Esophagus mucosa (tissue), 1 donor: ENCODE measurements at regions not wholly inside any gene's neighbourhood (a gene's known extent, or its start where the extent isn't known, plus 50 kb on each side); places are given as distances from the start of the nearest gene placed in this dataset.
"Not testable (repeated sequence)": the region's sequence is repeated elsewhere in the genome, so short reads cannot be mapped to it uniquely, and the experiment has no call there.

Source experiments
- ATAC-seq: fragments of 200-7000 bp; cut with Tn5 transposase; one replicate; pipeline ENCODE4 v1.9.1; 2020
- donor health status: DM: yes; HTN: yes; CAD: no.

GRCh38 chr3:130800829-130801228 lies 54.2 kb upstream of the PIK3R4 start:
- no peak for ATAC-seq

DNA sequence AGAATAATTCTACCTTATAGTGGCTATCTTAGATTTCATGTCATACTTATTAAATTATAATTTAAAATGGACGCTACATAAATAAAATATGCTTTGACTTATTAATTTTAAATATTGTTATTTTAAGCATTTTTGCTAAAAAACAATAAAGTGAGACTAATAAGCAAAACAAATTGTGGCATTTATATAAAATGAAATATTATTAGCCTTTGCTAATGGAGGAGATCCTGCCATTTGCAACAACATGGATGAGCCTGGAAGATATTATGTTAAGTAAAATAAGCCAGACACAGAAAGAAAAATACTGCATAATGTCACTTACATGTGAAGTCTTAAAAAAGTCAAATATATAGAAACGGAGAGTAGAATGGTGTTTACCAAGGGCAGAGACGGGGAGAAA lies 54.8 kb upstream of the PIK3R4 start:
- no peak for ATAC-seq

DNA sequence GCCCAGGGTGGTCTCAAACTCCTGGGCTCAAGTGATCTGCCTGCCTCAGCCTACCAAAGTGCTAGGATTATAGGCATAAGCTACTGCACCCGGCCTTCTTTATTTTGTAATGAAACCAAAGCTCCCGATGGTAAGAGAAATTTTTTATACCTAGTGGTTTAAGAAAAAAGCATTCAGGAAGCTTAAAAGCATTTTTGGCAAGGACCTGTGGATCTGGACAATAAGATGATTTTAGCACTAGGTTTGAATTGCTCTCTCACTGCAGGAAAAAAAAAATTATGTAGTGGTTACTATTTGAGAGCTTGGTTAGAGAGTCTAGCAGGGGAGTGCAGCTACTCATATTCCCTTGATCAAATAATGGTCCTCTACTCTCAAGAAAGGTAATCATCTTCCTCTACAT lies 64.9 kb upstream of the PIK3R4 start:
- ATAC-seq: no peak

DNA sequence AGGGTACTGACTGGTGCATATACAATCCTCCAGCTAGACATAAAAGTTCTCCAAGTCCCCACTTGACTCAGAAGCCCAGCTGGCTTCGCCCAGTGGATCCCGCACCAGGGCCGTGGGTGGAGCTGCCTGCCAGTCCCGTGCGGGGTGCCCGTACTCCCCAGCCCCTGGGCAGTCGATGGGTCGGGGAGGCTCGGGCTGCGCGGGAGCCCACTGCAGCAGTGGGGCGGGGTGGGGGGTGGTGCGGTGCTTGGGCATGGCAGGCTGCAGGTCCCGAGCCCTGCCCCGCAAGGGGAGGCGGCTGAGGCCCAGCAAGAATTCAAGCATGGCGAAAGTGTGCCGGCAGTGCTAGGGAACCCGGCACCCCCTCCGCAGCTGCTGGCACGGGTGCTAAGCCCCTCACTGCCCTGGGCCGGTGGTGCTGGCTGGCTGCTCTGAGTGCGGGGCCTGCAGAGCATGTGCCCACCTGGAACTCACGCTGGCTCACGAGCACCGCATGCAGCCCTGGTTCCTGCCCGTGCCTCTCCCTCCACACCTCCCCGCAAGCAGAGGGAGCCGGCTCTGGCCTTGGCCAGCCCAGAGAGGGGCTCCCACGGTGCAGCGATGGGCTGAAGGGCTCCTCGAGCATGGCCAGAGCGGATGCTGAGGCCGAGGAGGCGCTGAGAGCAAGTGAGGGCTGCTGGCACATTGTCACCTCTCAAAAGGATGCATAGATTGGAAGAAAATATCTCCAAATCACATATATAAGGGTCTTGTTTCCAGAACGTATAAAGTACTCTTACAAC lies 68.3 kb upstream of the PIK3R4 start:
- ATAC-seq: no peak

GRCh38 chr3:130816561-130817445 lies 70.2 kb upstream of the PIK3R4 start:
- ATAC-seq: no peak

- not testable (repeated sequence) for ATAC-seq
Observed at GRCh38 chr3:130818066-130818465, 71.4 kb upstream of the PIK3R4 start.

DNA sequence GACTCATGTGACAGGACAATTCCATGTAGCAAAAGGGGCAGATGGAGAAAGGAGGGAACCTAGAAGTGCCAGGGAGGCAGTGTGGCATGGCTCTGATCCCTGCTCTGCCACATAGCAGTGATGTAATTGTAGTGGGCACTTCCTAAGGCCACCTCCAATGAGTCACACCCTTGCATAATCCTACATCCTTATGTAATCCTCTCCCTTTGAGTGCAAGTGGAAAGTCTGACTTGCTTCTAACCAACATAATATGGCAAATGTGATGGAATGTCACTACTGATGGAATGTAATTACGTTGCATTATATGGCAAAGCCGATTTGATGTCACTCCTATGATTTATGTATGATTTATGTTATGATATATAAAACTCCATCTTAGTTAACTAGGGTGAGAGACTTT lies 72.9 kb upstream of the ATP2C1 start:
- peak; percentile 95 for ATAC-seq

DNA sequence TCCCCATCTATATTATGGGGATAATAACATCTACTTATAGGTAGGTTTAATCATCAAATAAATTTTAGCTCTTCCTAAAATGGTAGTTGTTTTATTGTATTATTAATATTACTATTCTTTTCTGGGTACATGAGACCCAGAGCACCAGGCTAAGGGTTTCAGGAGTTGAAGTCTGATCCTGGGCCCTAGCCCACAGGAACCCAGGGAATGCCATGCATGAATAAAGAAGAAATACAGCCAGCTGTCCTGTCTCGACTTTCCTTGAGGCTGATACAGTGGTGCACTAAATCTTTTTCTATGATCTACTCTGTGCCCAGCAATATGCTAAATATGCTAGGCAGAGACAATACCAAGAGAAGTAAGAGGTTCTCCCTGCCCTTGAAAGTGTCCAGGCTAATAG lies 72.1 kb upstream of the ATP2C1 start:
- no peak for ATAC-seq

DNA sequence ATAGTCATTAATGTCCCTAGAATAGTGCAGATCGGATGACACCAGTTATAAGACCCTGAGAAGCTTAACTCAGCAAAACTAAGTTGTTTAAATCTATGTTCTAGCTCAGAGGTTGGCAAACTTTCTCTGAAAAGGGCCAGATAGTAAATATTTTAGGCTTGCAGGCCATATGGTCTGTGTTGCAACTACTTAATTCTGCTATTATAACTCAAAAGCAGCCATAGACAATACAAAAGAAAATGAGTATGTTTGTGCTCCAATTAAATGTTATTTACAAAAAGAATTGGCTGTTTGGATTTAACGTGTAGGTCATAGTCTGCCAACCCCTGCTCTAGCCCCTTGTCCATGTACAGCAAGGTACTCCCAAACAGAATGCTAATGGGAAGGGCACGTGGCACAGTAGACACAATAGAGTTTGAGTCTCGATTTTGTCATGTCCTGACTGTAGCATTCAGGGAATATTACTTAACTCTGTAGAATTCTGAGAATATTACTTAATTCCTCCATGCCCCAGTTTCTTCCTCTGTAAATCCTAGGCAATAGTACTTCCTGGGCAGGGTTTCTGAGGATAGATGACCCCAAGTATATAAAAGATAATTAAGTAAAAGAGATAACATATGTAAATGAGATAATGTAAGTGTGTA lies 70.5 kb upstream of the ATP2C1 start:
- ATAC-seq: no peak

DNA sequence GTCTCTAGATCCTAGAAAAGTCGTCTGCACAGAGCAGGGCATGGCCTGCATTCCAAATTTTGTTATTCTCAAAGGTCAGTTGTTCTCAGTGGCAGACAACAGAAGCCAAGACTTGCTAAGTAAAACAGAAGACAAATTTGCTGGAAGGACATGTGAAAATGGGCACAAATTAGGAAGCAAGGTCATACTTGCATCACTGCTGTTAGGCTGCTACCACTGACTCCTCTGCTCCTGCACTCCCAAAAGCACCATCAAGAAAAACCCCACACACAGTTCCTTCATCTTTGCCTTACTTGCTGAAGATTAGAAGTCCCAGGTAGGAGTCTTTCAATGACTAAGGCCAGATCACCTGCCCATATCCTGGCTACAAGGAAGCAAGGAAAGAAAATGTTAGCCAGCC lies 69.9 kb upstream of the ATP2C1 start:
- ATAC-seq: no peak

GRCh38 chr3:130825762-130826299 lies 68.1 kb upstream of the ATP2C1 start:
- no peak for ATAC-seq

GRCh38 chr3:130826516-130827182 lies 67.2 kb upstream of the ATP2C1 start:
- ATAC-seq: peak; percentile 37

DNA sequence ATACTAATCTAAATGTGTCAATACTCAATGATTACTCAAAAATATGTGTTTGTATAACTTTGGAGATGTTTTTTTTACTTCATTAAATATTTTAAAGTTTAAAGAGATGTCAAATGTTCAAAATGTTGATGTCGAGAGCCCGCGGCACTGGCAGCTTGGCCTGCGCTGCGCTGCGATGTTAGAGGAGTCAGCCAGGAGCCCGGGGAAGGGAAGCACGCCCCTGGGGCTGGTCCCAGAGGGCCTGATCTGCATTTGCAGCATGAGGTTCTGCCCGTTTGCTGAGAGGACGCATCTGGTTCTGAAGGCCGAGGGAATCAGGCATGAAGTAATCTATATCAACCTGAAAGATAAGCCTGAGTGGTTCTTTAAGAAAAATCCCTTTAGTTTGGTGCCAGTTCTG lies 66.4 kb upstream of the ATP2C1 start:
- no peak for ATAC-seq

DNA sequence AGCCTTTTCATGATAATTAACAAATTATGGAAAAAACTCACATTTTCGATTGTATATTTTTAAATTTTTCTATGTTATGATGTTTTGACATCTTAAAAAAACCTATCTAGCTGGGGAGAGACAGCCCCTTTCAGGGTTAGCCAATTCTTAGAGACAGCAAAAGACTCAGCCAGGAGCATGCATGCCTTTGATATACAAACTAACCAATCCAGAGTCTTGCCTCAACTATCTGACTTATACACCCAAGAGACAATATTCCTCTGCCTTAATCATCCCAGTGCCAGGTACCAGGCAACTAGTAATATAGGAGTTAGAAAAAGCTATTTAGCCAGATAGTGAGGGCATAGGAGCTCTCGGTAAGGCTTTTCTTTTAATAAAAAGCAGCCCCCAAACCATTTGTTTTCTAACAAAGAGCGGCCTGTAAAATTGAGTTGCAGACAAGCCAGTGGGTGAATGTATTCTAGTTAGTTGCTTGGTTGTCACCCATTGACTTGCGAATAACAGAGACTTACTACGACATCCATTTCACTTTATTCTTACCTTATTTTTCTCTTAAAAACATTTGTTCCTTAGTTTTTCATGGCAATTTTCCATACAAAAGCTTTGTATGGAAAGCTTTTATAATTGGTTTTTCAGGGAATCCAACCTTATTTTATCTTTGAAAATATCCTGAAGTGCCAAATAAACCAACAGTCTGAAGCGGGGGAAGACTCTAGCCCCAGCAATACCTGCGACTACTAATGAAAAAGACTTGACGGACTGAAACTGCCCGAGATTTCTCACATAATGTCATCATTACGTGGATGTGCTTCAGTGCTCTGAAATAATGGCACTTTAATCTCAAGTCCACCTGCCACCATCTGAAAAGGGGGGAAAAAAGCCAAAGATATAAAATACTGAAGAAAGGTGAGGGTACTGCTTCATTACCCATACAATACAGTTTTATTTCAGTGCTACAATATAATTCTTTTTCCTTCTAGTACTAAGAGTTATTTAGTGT lies 64.6 kb upstream of the ATP2C1 start:
- ATAC-seq: no peak

GRCh38 chr3:130831719-130832400 lies 62.0 kb upstream of the ATP2C1 start:
- no peak for ATAC-seq

- ATAC-seq: not testable (repeated sequence)
Observed at GRCh38 chr3:130832401-130832746, 61.5 kb upstream of the ATP2C1 start.

- ATAC-seq: no peak
Observed at GRCh38 chr3:130834476-130834875, 59.4 kb upstream of the ATP2C1 start.

GRCh38 chr3:130835483-130835882 lies 58.4 kb upstream of the ATP2C1 start:
- peak; percentile 45 for ATAC-seq

- ATAC-seq: no peak
Observed at GRCh38 chr3:130838898-130839600, 54.8 kb upstream of the ATP2C1 start.

- ATAC-seq: no peak
Observed at GRCh38 chr3:130839813-130840212, 54.1 kb upstream of the ATP2C1 start.
